Lung (tissue), 11 donors: ENCODE measurements at regions not wholly inside any gene's neighbourhood (a gene's known extent, or its start where the extent isn't known, plus 50 kb on each side); places are given as distances from the start of the nearest gene placed in this dataset.

Experiments
- ATAC-seq: fragments of 200-7000 bp; cut with Tn5 transposase; one replicate; pipeline ENCODE4 v1.9.1; 2020; ENCODE audit warnings: moderate number of reproducible peaks; ENCODE audit not compliant: insufficient read depth, low FRiP score
- DNase-seq, 3 donors: peaks; one replicate each; pipeline ENCODE4 v3.0.0-alpha.2; 2013 to 2017
- H3K27ac ChIP-seq, 2 donors: one replicate each; pipeline ENCODE4 v1.5.1; 2013; ENCODE audit warnings: mild to moderate bottlenecking in 2 of 2, moderate library complexity in 2 of 2, control low read depth in 1 of 2, inconsistent platforms in 1 of 2, low read depth in 1 of 2, low read length in 1 of 2
- H3K27me3 ChIP-seq, 3 donors: one replicate each; pipeline ENCODE4 v1.5.1; 2013; ENCODE audit warnings: low read length in 2 of 3; ENCODE audit not compliant: control insufficient read depth in 3 of 3, insufficient read depth in 3 of 3
- H3K36me3 ChIP-seq, 4 donors: one replicate each; pipeline ENCODE4 v1.5.1; 2013; ENCODE audit warnings: low read length in 4 of 4, mild to moderate bottlenecking in 1 of 4, moderate library complexity in 1 of 4; ENCODE audit not compliant: control insufficient read depth in 4 of 4, insufficient read depth in 4 of 4
- H3K4me1 ChIP-seq, 5 donors: one replicate each; pipeline ENCODE4 v1.5.1; 2013; ENCODE audit warnings: low read length in 5 of 5, mild to moderate bottlenecking in 2 of 5, moderate library complexity in 1 of 5; ENCODE audit not compliant: control insufficient read depth in 5 of 5, insufficient read depth in 5 of 5
- H3K4me3 ChIP-seq: one replicate; pipeline ENCODE4 v1.5.1; 2013; ENCODE audit warnings: mild to moderate bottlenecking, control low read depth, moderate library complexity
- H3K9ac ChIP-seq, 2 donors: one replicate each; pipeline ENCODE4 v1.5.1; 2013; ENCODE audit warnings: low read length in 2 of 2, control low read depth in 1 of 2; ENCODE audit not compliant: insufficient read depth in 1 of 2
- H3K9me3 ChIP-seq, 4 donors: one replicate each; pipeline ENCODE4 v1.5.1; 2013; ENCODE audit warnings: low read length in 3 of 4, mild to moderate bottlenecking in 1 of 4, moderate library complexity in 1 of 4; ENCODE audit not compliant: control insufficient read depth in 4 of 4, insufficient read depth in 3 of 4
- WGBS, 2 donors: extraction: QIAGEN DNeasy Blood & Tissue Kit; methylation state at CpG; one replicate each; pipeline ENCODE4 v1.1.7; 2013; 5-methylcytosine and 5-hydroxymethylcytosine counted together
- TF ChIP-seq, protein P1 (sequence below): IDR thresholded peaks from 2 replicates; pipeline ENCODE4 v1.5.1; 2012; ENCODE audit warnings: mild to moderate bottlenecking; ENCODE audit errors: control extremely low read depth, extremely low read depth
- donor health status: control.
- donor health status: control.
- donor health status: Bipolar disorder and iron deficiency.
- donor health status: healthy.
- donor health status: DM: yes; HTN: yes; CAD: no.

DNA sequence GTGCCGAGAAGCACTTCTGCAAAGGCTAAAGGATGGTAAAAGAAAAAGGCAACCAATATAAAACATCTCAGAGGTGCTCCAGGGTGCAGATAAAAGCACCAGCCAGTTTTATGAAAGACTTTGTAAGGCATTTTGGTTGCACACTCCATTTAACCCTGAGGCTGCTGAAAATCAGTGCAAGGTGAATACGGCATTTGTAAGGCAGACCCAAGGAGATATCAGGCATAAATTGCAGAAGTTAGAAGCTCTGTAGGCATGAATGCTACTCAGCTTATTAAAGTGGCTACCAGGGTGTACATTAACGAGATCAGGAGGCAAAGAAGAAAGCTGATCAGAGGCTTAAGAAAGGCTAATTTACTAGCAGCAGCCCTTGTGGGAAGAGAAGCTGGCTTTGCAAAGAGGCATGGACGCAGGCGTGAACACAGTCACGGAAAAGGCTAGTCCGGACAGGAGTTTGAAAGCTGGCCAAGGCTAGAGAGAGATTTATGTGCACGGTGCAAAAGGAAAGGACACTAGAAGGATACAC is 99.6 kb downstream of the ZNF429 start:
- WGBS, 2 donors, result 23 to 40% methylated on average over 8 of the region's 8 CpGs
- ATAC-seq, result no peak
- TF ChIP-seq, protein P1, sequence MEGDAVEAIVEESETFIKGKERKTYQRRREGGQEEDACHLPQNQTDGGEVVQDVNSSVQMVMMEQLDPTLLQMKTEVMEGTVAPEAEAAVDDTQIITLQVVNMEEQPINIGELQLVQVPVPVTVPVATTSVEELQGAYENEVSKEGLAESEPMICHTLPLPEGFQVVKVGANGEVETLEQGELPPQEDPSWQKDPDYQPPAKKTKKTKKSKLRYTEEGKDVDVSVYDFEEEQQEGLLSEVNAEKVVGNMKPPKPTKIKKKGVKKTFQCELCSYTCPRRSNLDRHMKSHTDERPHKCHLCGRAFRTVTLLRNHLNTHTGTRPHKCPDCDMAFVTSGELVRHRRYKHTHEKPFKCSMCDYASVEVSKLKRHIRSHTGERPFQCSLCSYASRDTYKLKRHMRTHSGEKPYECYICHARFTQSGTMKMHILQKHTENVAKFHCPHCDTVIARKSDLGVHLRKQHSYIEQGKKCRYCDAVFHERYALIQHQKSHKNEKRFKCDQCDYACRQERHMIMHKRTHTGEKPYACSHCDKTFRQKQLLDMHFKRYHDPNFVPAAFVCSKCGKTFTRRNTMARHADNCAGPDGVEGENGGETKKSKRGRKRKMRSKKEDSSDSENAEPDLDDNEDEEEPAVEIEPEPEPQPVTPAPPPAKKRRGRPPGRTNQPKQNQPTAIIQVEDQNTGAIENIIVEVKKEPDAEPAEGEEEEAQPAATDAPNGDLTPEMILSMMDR, result no peak

More for the DNA sequence above, 99.6 kb downstream of the ZNF429 start:
- peak in 2 of 3 donors; percentile 61 for DNase-seq
- Histone ChIP-seq H3K4me1 (peaks cover 0 to 27% (median 8%) of the 10 kb centered on the region in 5 donors), H3K27ac (peak overlapping the region; percentile 65 to 90), H3K9me3 (peaks cover 0 to 3% (median 0%) of the 10 kb centered on the region in 4 donors), H3K27me3 (no peaks in the 10 kb centered on the region), H3K9ac (peak overlapping the region; percentile 55 to 87), H3K36me3 (no peaks in the 10 kb centered on the region), H3K4me3 (peak overlapping the region; percentile 37)
